ENCODE measurements at regions not wholly inside any gene's neighbourhood (a gene's known extent, or its start where the extent isn't known, plus 50 kb on each side); places are given as distances from the start of the nearest gene placed in this dataset.

DNA sequence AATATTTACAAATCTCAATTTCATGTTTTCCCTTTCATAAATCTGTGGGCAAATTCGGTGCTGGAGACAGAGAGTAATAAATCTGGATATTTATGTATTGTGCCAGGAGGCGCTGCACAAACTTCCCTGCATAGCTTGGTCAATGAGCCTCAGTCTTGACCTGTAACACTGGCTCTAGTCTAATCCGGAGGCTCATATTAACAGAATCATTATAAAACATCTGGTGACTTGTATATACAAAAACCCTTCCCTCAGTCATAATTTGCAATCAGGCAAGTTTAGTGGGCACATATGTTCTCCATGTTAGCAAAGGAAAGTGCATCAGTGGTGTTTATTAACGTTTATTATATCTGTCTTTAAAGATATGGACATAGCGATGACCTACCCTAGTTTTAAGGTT, 104.0 kb upstream of the BNC2 start:
- H2BK120ac ChIP-seq (ENCODE audit: low read depth, low read length): no peak overlapping the region
- H3K18ac ChIP-seq (ENCODE audit: low read depth, low read length): no peak overlapping the region
- no peak overlapping the region for H2AFZ ChIP-seq (replicated peaks; ENCODE audit: low read length, poor library complexity)
- H3K4me2 ChIP-seq (ENCODE audit: low read depth, low read length): no peak overlapping the region; the same call in 1 of the 2 replicates
- no peak overlapping the region for H2BK5ac ChIP-seq (ENCODE audit: low read depth, low read length, poor library complexity, severe bottlenecking)
- no peak overlapping the region for H3K27ac ChIP-seq (ENCODE audit: insufficient read depth, low read length)
- POLR2A ChIA-PET (ENCODE audit: unreplicated experiment): no interaction called here
- DNase-seq (peak; percentile 51), ATAC-seq (ENCODE audit: low read depth) (peak; percentile 46)
- H3K9me1 ChIP-seq (ENCODE audit: insufficient read depth, low read length): no peaks in the 10 kb centered on the region
- no peaks in the 10 kb centered on the region for H3K36me3 ChIP-seq (ENCODE audit: control insufficient read depth, insufficient read depth, low read length)
- TF ChIP-seq, protein P1, sequence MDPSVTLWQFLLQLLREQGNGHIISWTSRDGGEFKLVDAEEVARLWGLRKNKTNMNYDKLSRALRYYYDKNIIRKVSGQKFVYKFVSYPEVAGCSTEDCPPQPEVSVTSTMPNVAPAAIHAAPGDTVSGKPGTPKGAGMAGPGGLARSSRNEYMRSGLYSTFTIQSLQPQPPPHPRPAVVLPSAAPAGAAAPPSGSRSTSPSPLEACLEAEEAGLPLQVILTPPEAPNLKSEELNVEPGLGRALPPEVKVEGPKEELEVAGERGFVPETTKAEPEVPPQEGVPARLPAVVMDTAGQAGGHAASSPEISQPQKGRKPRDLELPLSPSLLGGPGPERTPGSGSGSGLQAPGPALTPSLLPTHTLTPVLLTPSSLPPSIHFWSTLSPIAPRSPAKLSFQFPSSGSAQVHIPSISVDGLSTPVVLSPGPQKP (IDR thresholded peaks at IDR 0.05; ENCODE audit: borderline replicate concordance, low read depth, low read length): no peak
- TF ChIP-seq, protein P2, sequence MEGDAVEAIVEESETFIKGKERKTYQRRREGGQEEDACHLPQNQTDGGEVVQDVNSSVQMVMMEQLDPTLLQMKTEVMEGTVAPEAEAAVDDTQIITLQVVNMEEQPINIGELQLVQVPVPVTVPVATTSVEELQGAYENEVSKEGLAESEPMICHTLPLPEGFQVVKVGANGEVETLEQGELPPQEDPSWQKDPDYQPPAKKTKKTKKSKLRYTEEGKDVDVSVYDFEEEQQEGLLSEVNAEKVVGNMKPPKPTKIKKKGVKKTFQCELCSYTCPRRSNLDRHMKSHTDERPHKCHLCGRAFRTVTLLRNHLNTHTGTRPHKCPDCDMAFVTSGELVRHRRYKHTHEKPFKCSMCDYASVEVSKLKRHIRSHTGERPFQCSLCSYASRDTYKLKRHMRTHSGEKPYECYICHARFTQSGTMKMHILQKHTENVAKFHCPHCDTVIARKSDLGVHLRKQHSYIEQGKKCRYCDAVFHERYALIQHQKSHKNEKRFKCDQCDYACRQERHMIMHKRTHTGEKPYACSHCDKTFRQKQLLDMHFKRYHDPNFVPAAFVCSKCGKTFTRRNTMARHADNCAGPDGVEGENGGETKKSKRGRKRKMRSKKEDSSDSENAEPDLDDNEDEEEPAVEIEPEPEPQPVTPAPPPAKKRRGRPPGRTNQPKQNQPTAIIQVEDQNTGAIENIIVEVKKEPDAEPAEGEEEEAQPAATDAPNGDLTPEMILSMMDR (conservative IDR thresholded peaks at IDR 0.05; ENCODE audit: low read depth, low read length): no peak
- no peak for TF ChIP-seq FOS (IDR thresholded peaks at IDR 0.05; ENCODE audit: low read depth, low read length)
- TF ChIP-seq POLR2A (IDR thresholded peaks at IDR 0.05; ENCODE audit: low read depth, low read length): no peak
- no peak for TF ChIP-seq RAD21 (IDR thresholded peaks at IDR 0.05; ENCODE audit: low read length)
- no peak for TF ChIP-seq CHD1 (IDR thresholded peaks at IDR 0.05; ENCODE audit: low read depth, low read length)
- no peak for TF ChIP-seq MAFK (IDR thresholded peaks at IDR 0.05; ENCODE audit: low read depth, low read length)
- no peak for TF ChIP-seq RCOR1 (IDR thresholded peaks at IDR 0.05; ENCODE audit: insufficient replicate concordance, low read length)
- TF ChIP-seq SMC3 (IDR thresholded peaks at IDR 0.05; ENCODE audit: low read depth, low read length): no peak
- TF ChIP-seq MXI1 (IDR thresholded peaks at IDR 0.05; ENCODE audit: borderline replicate concordance, low read depth, low read length): no peak
- no peak for TF ChIP-seq BHLHE40 (IDR thresholded peaks at IDR 0.05; ENCODE audit: low read depth, low read length)
- TF ChIP-seq MAZ (IDR thresholded peaks at IDR 0.05; ENCODE audit: borderline replicate concordance, low read depth, low read length): no peak
- no peak for TF ChIP-seq NFE2L2 (IDR thresholded peaks at IDR 0.05; ENCODE audit: low read depth, low read length)
- no peak for TF ChIP-seq RFX5 (IDR thresholded peaks at IDR 0.05; ENCODE audit: low read depth, low read length)
- TF ChIP-seq CEBPB (IDR thresholded peaks at IDR 0.05; ENCODE audit: low read depth, low read length): no peak
- WGBS, 2 experiments (ENCODE audit: extremely low coverage in 2 of 2, insufficient read length in 1 of 2): no CpG with 5 or more reads among the region's 5 CpGs
- no peaks in the 10 kb centered on the region for H4K20me1 ChIP-seq (ENCODE audit: insufficient read depth, low read length)
- H3K79me1 ChIP-seq (ENCODE audit: low read depth in 1 of 2, low read length in 2 of 2): no peaks in the 10 kb centered on the region
- H2BK15ac ChIP-seq (ENCODE audit: low read depth, low read length): no peak overlapping the region
- H2AK9ac ChIP-seq (replicated peaks; ENCODE audit: low read depth, low read length, poor library complexity): no peak overlapping the region
- no peak overlapping the region for H2AK5ac ChIP-seq (ENCODE audit: low read depth, low read length)
- H4K8ac ChIP-seq (ENCODE audit: low read depth in 2 of 2, low read length in 2 of 2): no peak overlapping the region
- intact Hi-C loops (cut with micrococcal nuclease) (no loop called here), in situ Hi-C loops (cut with MboI; ENCODE audit: low sequenced_read_pairs) (no loop called here), dilution Hi-C loops (cut with HindIII; ENCODE audit: low sequenced_read_pairs, unreplicated experiment) (no loop called here)
- H4K91ac ChIP-seq (ENCODE audit: insufficient read depth, low read depth, low read length): no peak overlapping the region
- no peak overlapping the region for H3K9ac ChIP-seq (ENCODE audit: low read depth, low read length)
- H3K4me3 ChIP-seq (ENCODE audit: insufficient read depth, low read depth, low read length): no peak overlapping the region
- H4K5ac ChIP-seq (ENCODE audit: low read depth, low read length): no peak overlapping the region
- no peak overlapping the region for H3K23ac ChIP-seq (ENCODE audit: low read depth, low read length)
- no peak overlapping the region for H3K4ac ChIP-seq (ENCODE audit: low read depth, low read length)
- CTCF ChIA-PET: no interaction called here
- H2BK20ac ChIP-seq (ENCODE audit: low read depth, low read length): no peak overlapping the region
- no peaks in the 10 kb centered on the region for H3K4me1 ChIP-seq (ENCODE audit: control insufficient read depth, insufficient read depth, low read length)
- H3K27me3 ChIP-seq (ENCODE audit: control insufficient read depth, insufficient read depth, low read length): no peaks in the 10 kb centered on the region
- BruUV-seq (replicated peaks): no TSS peak
- no peak overlapping the region for H3K56ac ChIP-seq (ENCODE audit: extremely low read depth, insufficient read depth, low read length)
- no peak overlapping the region for H3K14ac ChIP-seq (replicated peaks; ENCODE audit: low read depth, low read length)
- H3K9me3 ChIP-seq (ENCODE audit: control insufficient read depth, insufficient read depth, low read length): no peaks in the 10 kb centered on the region

All from IMR-90 (cell line).